IMR-90 (cell line): ENCODE measurements at regions not wholly inside any gene's neighbourhood (a gene's known extent, or its start where the extent isn't known, plus 50 kb on each side); places are given as distances from the start of the nearest gene placed in this dataset.

Source experiments
- ATAC-seq: fragments of 200-7000 bp; cut with Tn5 transposase; 2 replicates; pipeline ENCODE4 v1.9.1; 2020; ENCODE audit warnings: low read depth, mild to moderate bottlenecking, moderate library complexity
- BruUV-seq: library from RNA; stranded (reverse); fragments of 400-500 nt; replicated peaks from 2 replicates; lab custom pipeline; 2021; lab: Mats Ljungman, UMichigan
- CTCF ChIA-PET: fragments of 300-600 bp; formaldehyde crosslinking; extraction: SDS; loops from one replicate; lab custom pipeline; 2021; ENCODE audit warnings: antibody characterized with exemption; lab: Yijun Ruan, JAX
- POLR2A ChIA-PET: fragments of 300-600 bp; sonication (Branson Sonifier 250); formaldehyde crosslinking; loops from one replicate; lab custom pipeline; 2022; ENCODE audit warnings: antibody characterized with exemption; ENCODE audit not compliant: unreplicated experiment; lab: Charles Lee
- DNase-seq: peaks from one replicate; pipeline ENCODE4 v3.0.0; 2013
- H2AFZ ChIP-seq: replicated peaks from 2 replicates; pipeline ENCODE3; 2013; ENCODE audit warnings: low read length, mild to moderate bottlenecking; ENCODE audit not compliant: poor library complexity
- H2AK5ac ChIP-seq: 2 replicates; pipeline ENCODE4 v1.6.1; 2013; ENCODE audit warnings: low read depth, low read length, inconsistent platforms
- H2AK9ac ChIP-seq: replicated peaks from 2 replicates; pipeline ENCODE3; 2013; ENCODE audit warnings: mild to moderate bottlenecking, low read depth, low read length, moderate library complexity; ENCODE audit not compliant: poor library complexity
- H2BK120ac ChIP-seq: 2 replicates; pipeline ENCODE4 v1.6.1; 2013; ENCODE audit warnings: low read depth, low read length, inconsistent platforms
- H2BK15ac ChIP-seq: 3 replicates; pipeline ENCODE4 v1.6.1; 2013; ENCODE audit warnings: low read depth, low read length, inconsistent platforms
- H2BK20ac ChIP-seq: 2 replicates; pipeline ENCODE4 v1.6.1; 2013; ENCODE audit warnings: low read depth, mild to moderate bottlenecking, inconsistent platforms, low read length, moderate library complexity
- H2BK5ac ChIP-seq: 2 replicates; pipeline ENCODE4 v1.6.1; 2013; ENCODE audit warnings: mild to moderate bottlenecking, low read depth, low read length, inconsistent platforms; ENCODE audit not compliant: poor library complexity, severe bottlenecking
- H3K14ac ChIP-seq: replicated peaks from 2 replicates; pipeline ENCODE4 v1.6.1; 2013; ENCODE audit warnings: low read depth, low read length, inconsistent platforms
- H3K18ac ChIP-seq: 2 replicates; pipeline ENCODE4 v1.6.1; 2013; ENCODE audit warnings: low read depth, low read length, control low read depth
- H3K23ac ChIP-seq: 2 replicates; pipeline ENCODE4 v1.6.1; 2013; ENCODE audit warnings: low read depth, low read length, inconsistent platforms
- H3K27ac ChIP-seq: 2 replicates; pipeline ENCODE4 v1.5.1; 2013; ENCODE audit warnings: mild to moderate bottlenecking, control low read depth, low read length; ENCODE audit not compliant: insufficient read depth
- H3K27me3 ChIP-seq: 2 replicates; pipeline ENCODE4 v1.6.1; 2013; ENCODE audit warnings: low read length; ENCODE audit not compliant: control insufficient read depth, insufficient read depth
- H3K36me3 ChIP-seq: 2 replicates; pipeline ENCODE4 v1.6.1; 2013; ENCODE audit warnings: low read length, mixed read lengths; ENCODE audit not compliant: control insufficient read depth, insufficient read depth
- H3K4ac ChIP-seq: 2 replicates; pipeline ENCODE4 v1.6.1; 2013; ENCODE audit warnings: low read depth, low read length, inconsistent platforms
- H3K4me1 ChIP-seq: 2 replicates; pipeline ENCODE4 v1.6.1; 2013; ENCODE audit warnings: low read length, mixed read lengths; ENCODE audit not compliant: control insufficient read depth, insufficient read depth
- H3K4me2 ChIP-seq: 2 replicates; pipeline ENCODE4 v1.6.1; 2013; ENCODE audit warnings: low read depth, mild to moderate bottlenecking, control low read depth, low read length, moderate library complexity
- H3K4me3 ChIP-seq: 2 replicates; pipeline ENCODE4 v1.5.1; 2013; ENCODE audit warnings: low read depth, mild to moderate bottlenecking, control low read depth, low read length, moderate library complexity; ENCODE audit not compliant: insufficient read depth
- H3K56ac ChIP-seq: 2 replicates; pipeline ENCODE4 v1.6.1; 2013; ENCODE audit warnings: low read length, inconsistent platforms; ENCODE audit not compliant: insufficient read depth; ENCODE audit errors: extremely low read depth
- H3K79me1 ChIP-seq, 2 experiments: 2 replicates each; pipeline ENCODE4 v1.6.1; 2013; ENCODE audit warnings: low read length in 2 of 2, inconsistent platforms in 1 of 2, low read depth in 1 of 2
- H3K9ac ChIP-seq: 2 replicates; pipeline ENCODE4 v1.6.1; 2013; ENCODE audit warnings: low read depth, low read length, control low read depth
- H3K9me1 ChIP-seq: 2 replicates; pipeline ENCODE4 v1.6.1; 2013; ENCODE audit warnings: low read length, inconsistent platforms; ENCODE audit not compliant: insufficient read depth
- H3K9me3 ChIP-seq: 2 replicates; pipeline ENCODE4 v1.6.1; 2013; ENCODE audit warnings: low read length; ENCODE audit not compliant: control insufficient read depth, insufficient read depth
- H4K20me1 ChIP-seq: 2 replicates; pipeline ENCODE4 v1.6.1; 2013; ENCODE audit warnings: low read length, inconsistent platforms; ENCODE audit not compliant: insufficient read depth
- H4K5ac ChIP-seq: 2 replicates; pipeline ENCODE4 v1.6.1; 2013; ENCODE audit warnings: mild to moderate bottlenecking, low read depth, low read length, control low read depth
- H4K8ac ChIP-seq, 2 experiments: 2 replicates each; pipeline ENCODE4 v1.6.1; 2013; ENCODE audit warnings: low read depth in 2 of 2, low read length in 2 of 2, control low read depth in 1 of 2, inconsistent platforms in 1 of 2
- H4K91ac ChIP-seq: 2 replicates; pipeline ENCODE4 v1.6.1; 2013; ENCODE audit warnings: low read depth, low read length, inconsistent platforms; ENCODE audit not compliant: insufficient read depth
- MAZ ChIP-seq: IDR thresholded peaks from 2 replicates; pipeline ENCODE4 v1.6.1; 2012; ENCODE audit warnings: low read depth, mild to moderate bottlenecking, low read length, improper control_type of control experiment, moderate library complexity, borderline replicate concordance
- MXI1 ChIP-seq: IDR thresholded peaks from 2 replicates; pipeline ENCODE4 v1.6.1; 2012; ENCODE audit warnings: low read depth, mild to moderate bottlenecking, low read length, moderate library complexity, borderline replicate concordance
- POLR2A ChIP-seq: IDR thresholded peaks from 2 replicates; pipeline ENCODE4 v1.6.1; 2012; ENCODE audit warnings: mild to moderate bottlenecking, low read depth, low read length
- SMC3 ChIP-seq: fragments of 150-350 bp; IDR thresholded peaks from 2 replicates; pipeline ENCODE4 v1.6.1; 2016; ENCODE audit warnings: low read depth, mild to moderate bottlenecking, antibody characterized with exemption, low read length, moderate library complexity
- WGBS, 2 experiments: methylation state at CpG; one replicate each; pipeline versions ENCODE4 v1.1.5 to v1.1.7; 2013; ENCODE audit warnings: missing lambda C conversion rate in 2 of 2; ENCODE audit not compliant: insufficient read length in 1 of 2; ENCODE audit errors: extremely low coverage in 2 of 2; 5-methylcytosine and 5-hydroxymethylcytosine counted together
- dilution Hi-C: fragments of 300-500 bp; cut with HindIII; formaldehyde crosslinking; loops from one replicate; pipeline ENCODE4 v1.14.3; 2018; ENCODE audit warnings: low sequenced_read_pairs; ENCODE audit not compliant: unreplicated experiment
- in situ Hi-C: fragments of 300-500 bp; cut with MboI; formaldehyde crosslinking; loops from 3 replicates; pipeline ENCODE4 v1.14.3; 2019; ENCODE audit warnings: low sequenced_read_pairs, inconsistent platforms, mixed read lengths
- intact Hi-C: fragments of 100-400 bp; cut with micrococcal nuclease; formaldehyde crosslinking; loops from 2 replicates; pipeline ENCODE4 v1.10.0; 2022

DNA sequence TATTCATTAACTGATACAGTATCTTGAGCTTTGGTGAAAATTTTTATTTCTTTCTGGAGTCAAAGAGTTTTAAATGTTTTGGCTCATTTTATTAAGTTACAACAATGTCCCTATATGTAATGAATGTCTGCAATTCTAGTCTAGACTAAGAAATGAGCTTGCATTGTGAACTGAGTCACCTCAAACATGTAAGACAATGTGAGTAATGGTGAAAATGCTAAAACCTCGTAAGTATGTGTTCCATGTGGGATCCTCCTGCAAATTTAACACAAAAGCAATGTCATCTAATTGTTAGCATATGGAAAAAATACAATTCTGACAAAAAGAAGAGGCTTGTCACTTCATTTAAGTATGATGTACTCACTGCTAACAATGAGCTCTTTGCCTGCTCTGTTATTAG is 480.5 kb upstream of the FSTL5 start:
- no peak overlapping the region for H2AK5ac ChIP-seq
- no peaks in the 10 kb centered on the region for H4K20me1 ChIP-seq
- in situ Hi-C loops: no loop called here
- no peak overlapping the region for H2AFZ ChIP-seq
- no peak overlapping the region for H3K14ac ChIP-seq
- H3K9me3 ChIP-seq: peaks cover 11% of the 10 kb centered on the region; the same call in 1 of the 2 replicates
- DNase-seq: no peak
- H3K27me3 ChIP-seq: no peaks in the 10 kb centered on the region
- no peaks in the 10 kb centered on the region for H3K36me3 ChIP-seq
- no peaks in the 10 kb centered on the region for H3K4me1 ChIP-seq
- H3K56ac ChIP-seq: no peak overlapping the region
- H2BK15ac ChIP-seq: no peak overlapping the region
- dilution Hi-C loops: no loop called here
- no peaks in the 10 kb centered on the region for H3K9me1 ChIP-seq
- BruUV-seq: no TSS peak
- TF ChIP-seq MXI1 (no peak), POLR2A (no peak), SMC3 (no peak), MAZ (no peak)
- H2BK120ac ChIP-seq: no peak overlapping the region
- no peak overlapping the region for H3K4ac ChIP-seq
- H2BK20ac ChIP-seq: no peak overlapping the region
- no peak overlapping the region for H2BK5ac ChIP-seq
- no peak overlapping the region for H4K91ac ChIP-seq
- H4K8ac ChIP-seq: no peak overlapping the region
- no peaks in the 10 kb centered on the region for H3K79me1 ChIP-seq
- H2AK9ac ChIP-seq: no peak overlapping the region
- no peak overlapping the region for H3K9ac ChIP-seq
- CTCF ChIA-PET: no interaction called here
- H3K18ac ChIP-seq: no peak overlapping the region
- no peak overlapping the region for H3K27ac ChIP-seq
- H3K4me2 ChIP-seq: no peak overlapping the region
- no peak overlapping the region for H3K4me3 ChIP-seq
- intact Hi-C loops: no loop called here
- no peak overlapping the region for H3K23ac ChIP-seq
- ATAC-seq: no peak
- H4K5ac ChIP-seq: no peak overlapping the region
- POLR2A ChIA-PET: no interaction called here
- no CpG with 5 or more reads among the region's 1 CpG for WGBS, 2 experiments
